Stimulated activated CD8-positive, alpha-beta memory T cell treated with anti-CD3 and anti-CD28 coated beads, Interleukin-4, amount 100 ng/mL, for 48 hours (primary cell): ENCODE measurements at regions not wholly inside any gene's neighbourhood (a gene's known extent, or its start where the extent isn't known, plus 50 kb on each side); places are given as distances from the start of the nearest gene placed in this dataset.

Experiments
- DNase-seq: peaks from one replicate; pipeline ENCODE4 v3.0.0-alpha.2; 2020

DNA sequence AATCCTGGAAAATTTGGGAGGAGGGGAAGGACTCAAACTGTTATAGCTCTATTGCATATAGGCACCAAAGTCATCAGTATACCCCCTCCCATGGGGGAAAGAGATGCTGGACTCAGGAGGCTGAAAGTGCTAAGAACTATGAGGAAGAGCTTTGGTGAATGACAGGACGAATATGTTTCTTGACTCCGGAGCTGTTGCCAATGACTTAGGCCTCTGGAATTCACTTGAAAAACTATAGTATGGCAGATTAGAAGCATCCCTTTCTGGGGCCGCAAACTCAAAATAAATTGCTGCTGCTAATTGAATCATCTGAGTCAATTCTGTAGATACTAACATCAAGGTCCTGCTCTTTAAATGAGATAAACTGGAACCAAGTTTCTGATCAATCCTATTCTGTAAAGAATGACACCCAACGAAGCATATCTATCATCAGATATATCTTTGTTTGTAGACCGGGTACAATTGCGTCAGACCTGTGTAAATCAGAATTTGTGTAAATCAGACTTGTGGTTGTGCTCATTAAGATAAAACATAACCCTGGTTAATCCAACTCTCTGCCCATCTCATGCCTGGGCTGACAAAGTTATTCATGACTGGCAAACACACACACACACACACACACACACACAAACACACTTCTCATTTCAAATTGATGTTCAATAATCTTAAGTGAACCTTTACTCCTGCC lies 1793.8 kb upstream of the PCDH20 start:
- DNase-seq, result no peak

DNA sequence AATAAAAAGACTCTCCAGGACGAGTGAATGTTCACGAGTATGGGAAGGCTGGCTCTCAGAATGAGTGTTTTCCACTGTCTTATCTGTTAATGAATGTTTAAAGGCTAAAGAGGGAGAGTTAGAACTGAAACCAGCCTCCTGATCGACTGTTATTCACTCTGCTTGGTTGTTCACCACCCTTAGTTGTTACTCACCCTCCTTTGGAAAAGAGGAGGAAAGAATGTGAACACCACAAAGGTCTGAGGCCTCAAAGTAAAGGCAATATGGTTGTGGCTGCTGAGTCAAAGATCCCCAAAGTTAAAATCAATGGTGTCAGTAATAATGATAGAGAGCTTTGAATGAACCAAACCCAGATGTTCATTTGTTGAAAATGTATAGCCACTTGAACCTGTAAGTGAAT lies 1793.2 kb upstream of the PCDH20 start:
- DNase-seq, result no peak

DNA sequence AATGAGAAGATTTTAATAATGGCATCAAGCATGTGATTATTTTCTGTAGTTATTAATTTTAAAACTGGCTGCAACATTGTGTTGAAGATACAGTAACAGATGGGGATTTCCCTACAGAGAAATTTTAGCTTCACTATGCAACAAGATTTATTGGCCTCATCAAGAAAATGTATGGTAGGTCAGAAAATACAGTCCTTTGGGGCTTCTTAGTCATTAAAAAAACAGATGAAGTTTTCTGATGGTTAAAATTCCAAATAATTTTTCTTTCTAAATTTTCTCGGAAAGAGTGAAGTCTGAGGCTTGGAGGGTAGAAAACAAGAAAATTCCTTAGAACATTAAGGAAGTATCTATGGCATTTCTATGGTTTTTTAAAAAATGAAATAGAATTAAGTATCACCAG lies 1790.8 kb upstream of the PCDH20 start:
- no peak for DNase-seq

DNA sequence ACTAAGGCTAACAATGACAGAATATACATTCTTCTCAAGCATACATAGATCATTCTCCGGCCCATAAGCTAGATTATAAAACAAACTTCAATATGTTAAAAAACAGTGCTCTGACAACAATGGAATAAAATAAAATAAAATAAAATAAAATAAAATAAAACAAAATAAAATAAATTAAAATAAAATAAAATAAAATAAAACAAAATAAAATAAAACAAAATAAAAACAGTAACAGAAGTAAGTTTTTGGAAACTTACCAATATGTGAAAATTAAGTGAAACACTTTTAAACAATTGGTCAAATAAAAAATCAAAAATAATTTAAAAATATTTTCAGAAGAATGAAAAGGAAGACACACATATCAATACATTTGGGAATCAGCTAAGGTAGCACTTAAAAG lies 1785.8 kb upstream of the PCDH20 start:
- DNase-seq, result no peak

- DNase-seq, result no peak
Observed at GRCh38 chr13:63199508-63199907, 1783.9 kb upstream of the PCDH20 start.

GRCh38 chr13:63198071-63198470 lies 1782.4 kb upstream of the PCDH20 start:
- no peak for DNase-seq

DNA sequence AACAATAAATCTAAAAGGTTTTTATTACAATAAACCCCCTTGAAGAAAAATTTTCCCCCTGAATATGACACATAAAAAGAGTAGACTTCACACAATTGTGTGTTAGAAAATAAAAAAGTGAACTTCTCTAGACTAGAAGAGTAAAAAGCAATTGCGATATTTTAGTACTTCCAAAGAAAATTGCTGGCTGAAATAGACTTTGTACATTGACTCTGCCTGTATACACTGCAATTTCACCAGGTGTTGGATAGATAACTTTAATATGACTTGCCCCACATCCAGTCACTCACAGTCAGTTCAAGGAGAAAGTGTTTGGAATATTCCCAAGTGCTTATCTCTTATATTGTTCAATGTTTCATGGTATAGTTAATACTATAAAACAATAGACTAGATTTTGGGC lies 1780.1 kb upstream of the PCDH20 start:
- no peak for DNase-seq

- DNase-seq, result no peak
Observed at GRCh38 chr13:63190742-63191141, 1775.1 kb upstream of the PCDH20 start.

- no peak for DNase-seq
Observed at GRCh38 chr13:63190219-63190618, 1774.6 kb upstream of the PCDH20 start.

- no peak for DNase-seq
Observed at GRCh38 chr13:63189712-63190111, 1774.1 kb upstream of the PCDH20 start.

DNA sequence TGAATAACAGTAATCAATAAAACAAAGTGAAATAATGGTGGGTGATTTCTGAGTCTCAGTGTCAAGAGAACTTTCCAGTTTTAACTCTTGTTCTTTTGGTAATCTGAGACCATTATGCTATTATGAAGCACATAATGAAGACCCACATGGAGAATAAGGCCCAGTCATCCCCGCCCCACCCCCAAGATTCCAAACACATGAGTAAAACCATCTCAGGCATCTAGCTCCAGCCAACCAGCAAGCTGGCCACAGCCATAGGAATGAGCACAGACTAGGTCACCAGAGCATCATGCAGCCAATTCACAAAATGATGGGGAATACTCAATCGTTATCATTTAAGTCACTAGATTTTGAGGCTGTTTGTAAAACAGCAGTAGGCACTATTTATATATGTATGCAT lies 1769.0 kb upstream of the PCDH20 start:
- no peak for DNase-seq

- no peak for DNase-seq
Observed at GRCh38 chr13:63175536-63175935, 1759.9 kb upstream of the PCDH20 start.

DNA sequence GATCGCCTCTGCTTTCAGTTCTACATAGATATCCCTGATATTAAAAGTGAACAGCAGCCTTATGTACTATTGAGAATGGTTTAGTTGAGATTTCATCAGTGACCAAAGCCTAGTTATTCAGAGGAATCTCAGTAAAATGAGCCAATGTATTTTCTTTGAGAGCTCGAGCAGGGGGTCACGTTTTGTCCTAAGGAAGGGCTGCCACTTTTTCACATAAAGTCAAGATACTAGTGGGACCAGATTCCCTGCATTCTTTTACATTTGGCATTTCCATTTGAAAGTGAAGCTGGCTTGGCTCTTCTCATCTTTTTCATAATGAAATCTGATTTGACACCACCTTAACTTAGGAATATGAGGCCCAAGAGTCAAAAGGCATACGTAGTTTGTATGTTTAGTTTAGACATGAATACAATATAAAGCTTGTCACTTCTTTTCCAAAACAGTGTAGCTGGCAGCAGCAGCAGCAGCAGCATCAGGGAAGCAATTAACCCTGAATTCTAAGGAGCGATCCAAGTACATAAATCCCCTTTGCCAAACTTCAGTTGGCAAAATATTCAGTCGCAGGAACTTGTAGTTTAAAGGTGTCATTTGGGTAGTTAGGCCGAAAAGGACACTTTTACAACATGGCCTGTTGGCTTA lies 1752.2 kb upstream of the PCDH20 start:
- no peak for DNase-seq

DNA sequence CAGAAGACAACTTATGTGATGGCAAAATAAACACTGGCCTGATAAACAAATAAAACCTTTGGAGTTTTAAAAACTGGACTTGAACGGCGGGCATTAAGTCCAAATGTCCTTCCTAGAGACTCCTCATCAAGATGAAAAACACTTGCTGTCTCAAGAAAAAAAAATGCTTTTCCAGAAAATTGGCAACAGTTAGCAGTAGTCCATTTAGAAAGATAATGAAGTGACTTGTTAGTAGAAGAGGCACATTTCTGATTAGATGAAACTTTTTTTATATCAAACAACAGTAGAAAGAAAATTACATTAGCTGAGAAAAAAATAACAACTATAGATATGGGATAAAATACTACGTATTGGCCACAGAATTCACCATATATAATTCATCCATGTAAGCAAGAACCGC lies 1750.7 kb upstream of the PCDH20 start:
- DNase-seq, result no peak

DNA sequence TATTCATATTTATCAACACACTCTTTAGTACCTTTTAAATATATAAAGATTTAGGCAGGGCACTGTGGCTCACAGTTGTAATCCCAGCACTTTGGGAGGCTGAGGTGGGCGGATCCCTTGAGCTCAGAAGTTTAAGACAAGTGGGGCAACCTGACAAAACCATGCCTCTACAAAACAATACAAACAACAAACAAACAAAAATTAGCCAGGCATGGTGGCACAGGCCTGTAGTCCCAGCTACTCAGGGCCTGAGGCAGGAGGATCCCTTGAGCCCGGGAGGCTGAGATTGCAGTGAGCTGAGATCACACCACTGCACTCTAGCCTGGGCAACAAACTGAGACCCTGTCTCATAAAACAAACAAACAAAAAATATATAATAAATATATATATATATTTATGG lies 1748.3 kb upstream of the PCDH20 start:
- no peak for DNase-seq

GRCh38 chr13:63161219-63161618 lies 1745.6 kb upstream of the PCDH20 start:
- DNase-seq, result no peak

GRCh38 chr13:63156816-63157215 lies 1741.2 kb upstream of the PCDH20 start:
- no peak for DNase-seq

GRCh38 chr13:63149375-63149774 lies 1733.7 kb upstream of the PCDH20 start:
- DNase-seq, result no peak

GRCh38 chr13:63139277-63139676 lies 1723.6 kb upstream of the PCDH20 start:
- no peak for DNase-seq

DNA sequence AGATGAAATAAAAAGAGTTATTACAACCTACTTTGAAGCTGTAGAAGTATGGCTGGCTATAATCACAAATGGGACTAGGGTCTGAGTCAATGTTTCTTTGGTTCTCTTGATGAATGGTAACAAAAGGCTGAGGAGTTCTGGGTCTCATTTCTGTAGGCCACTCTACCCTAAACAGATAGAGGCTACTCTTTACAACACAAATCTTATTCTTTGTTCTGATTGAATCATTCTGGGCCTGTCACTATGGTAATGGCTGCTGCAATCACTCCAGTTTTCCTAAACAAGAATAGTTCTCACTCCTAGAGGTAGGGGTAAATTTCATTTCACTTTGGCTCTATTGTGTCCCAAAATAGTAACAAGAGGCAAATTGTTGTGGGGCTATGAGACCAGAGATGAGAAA lies 1714.3 kb upstream of the PCDH20 start:
- no peak for DNase-seq

GRCh38 chr13:63128716-63129115 lies 1713.1 kb upstream of the PCDH20 start:
- no peak for DNase-seq

GRCh38 chr13:63124863-63125262 lies 1709.2 kb upstream of the PCDH20 start:
- DNase-seq, result no peak

- no peak for DNase-seq
Observed at GRCh38 chr13:63120883-63121282, 1705.2 kb upstream of the PCDH20 start.

DNA sequence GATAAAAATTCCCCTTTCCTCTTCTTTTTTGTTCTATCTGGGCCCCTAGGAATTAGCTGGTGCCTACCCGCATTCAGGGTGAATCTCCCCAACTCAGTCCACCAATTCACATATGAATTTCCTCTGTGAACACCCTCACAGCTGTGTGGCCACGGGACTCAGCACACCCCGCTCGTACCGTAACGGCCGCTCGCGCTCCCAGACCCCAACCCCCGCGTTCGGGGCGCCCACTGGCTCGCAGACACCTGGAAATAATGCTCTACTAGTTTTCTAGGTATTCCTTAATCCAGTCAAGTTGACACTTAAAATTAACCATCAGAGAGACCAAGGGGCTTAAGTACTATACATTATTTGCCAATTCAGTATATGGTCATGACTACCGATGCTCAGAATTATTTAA lies 1702.1 kb upstream of the PCDH20 start:
- DNase-seq, result no peak

- DNase-seq, result no peak
Observed at GRCh38 chr13:63112799-63113395, 1697.2 kb upstream of the PCDH20 start.
